Nephron progenitor cell (in vitro differentiated cells): ENCODE measurements at regions not wholly inside any gene's neighbourhood (a gene's known extent, or its start where the extent isn't known, plus 50 kb on each side); places are given as distances from the start of the nearest gene placed in this dataset.

Experiments
- DNase-seq: peaks from one replicate; pipeline ENCODE4 v3.0.0; 2021
- H3K27ac Mint-ChIP-seq: 2 replicates; pipeline ENCODE4 v1.8.0; 2021; ENCODE audit warnings: mild to moderate bottlenecking, moderate library complexity, mixed read lengths
- H3K27me3 Mint-ChIP-seq: 2 replicates; pipeline ENCODE4 v1.8.0; 2021; ENCODE audit warnings: mild to moderate bottlenecking, low read depth, mixed read lengths; ENCODE audit not compliant: poor library complexity
- H3K36me3 Mint-ChIP-seq: 2 replicates; pipeline ENCODE4 v1.8.0; 2021; ENCODE audit warnings: low read depth, mixed read lengths
- H3K4me1 Mint-ChIP-seq: 2 replicates; pipeline ENCODE4 v1.8.0; 2021; ENCODE audit warnings: mixed read lengths
- H3K4me3 Mint-ChIP-seq: 2 replicates; pipeline ENCODE4 v1.8.0; 2021; ENCODE audit warnings: mild to moderate bottlenecking, moderate library complexity, mixed read lengths
- H3K9me3 Mint-ChIP-seq: 2 replicates; pipeline ENCODE4 v1.8.0; 2021; ENCODE audit warnings: mild to moderate bottlenecking, moderate library complexity, mixed read lengths
- CTCF ChIP-seq: fragments of 200-600 bp; sonication (generic); IDR thresholded peaks from 2 replicates; pipeline ENCODE4 v1.5.0; 2021; ENCODE audit warnings: antibody characterized with exemption

DNA sequence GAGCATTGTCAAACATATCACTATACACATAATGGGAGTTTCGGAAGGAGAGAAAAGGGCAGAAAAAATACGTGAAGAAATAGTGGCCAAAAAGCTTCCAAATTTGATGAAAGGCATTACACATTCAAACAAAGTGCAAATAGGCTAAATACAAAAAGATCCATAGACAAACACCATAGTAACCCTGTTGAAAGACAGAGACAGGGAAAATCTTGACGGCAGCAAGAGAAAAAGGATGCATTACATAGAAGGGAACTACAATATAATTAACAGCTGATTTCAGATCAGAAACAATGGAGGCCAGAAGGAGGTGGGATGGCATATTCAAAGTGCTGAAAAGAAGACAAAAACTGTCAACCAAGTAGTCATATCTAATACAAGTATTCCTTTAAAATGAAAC, 170.8 kb downstream of the MRPL14 start:
- Mint-ChIP-seq H3K36me3 (no peaks in the 10 kb centered on the region), H3K27me3 (peaks cover 26% of the 10 kb centered on the region), H3K27ac (no peak overlapping the region), H3K4me3 (no peak overlapping the region), H3K4me1 (peaks cover 7% of the 10 kb centered on the region), H3K9me3 (peaks cover 23% of the 10 kb centered on the region)
- DNase-seq, result no peak
- no peak for TF ChIP-seq CTCF

- H3K27me3 Mint-ChIP-seq, result peaks cover 33% of the 10 kb centered on the region
- H3K9me3 Mint-ChIP-seq, result peaks cover 23% of the 10 kb centered on the region
- no peak for DNase-seq
- no peak for TF ChIP-seq CTCF
- no peak overlapping the region for H3K27ac Mint-ChIP-seq
- no peak overlapping the region for H3K4me3 Mint-ChIP-seq
- H3K4me1 Mint-ChIP-seq, result peaks cover 7% of the 10 kb centered on the region
- H3K36me3 Mint-ChIP-seq, result no peaks in the 10 kb centered on the region
Measured at GRCh38 chr6:43954311-43955131, 172.7 kb downstream of the MRPL14 start.

GRCh38 chr6:43953794-43954310, 173.4 kb downstream of the MRPL14 start:
- no peak overlapping the region for H3K4me3 Mint-ChIP-seq
- peak; percentile 49 for DNase-seq
- peak; percentile 34 for TF ChIP-seq CTCF
- H3K27me3 Mint-ChIP-seq, result peaks cover 33% of the 10 kb centered on the region
- H3K36me3 Mint-ChIP-seq, result no peaks in the 10 kb centered on the region
- H3K9me3 Mint-ChIP-seq, result peaks cover 23% of the 10 kb centered on the region
- H3K27ac Mint-ChIP-seq, result no peak overlapping the region
- peaks cover 8% of the 10 kb centered on the region for H3K4me1 Mint-ChIP-seq

GRCh38 chr6:43953256-43953655, 174.0 kb downstream of the MRPL14 start:
- Mint-ChIP-seq H3K4me1 (peaks cover 12% of the 10 kb centered on the region), H3K27me3 (peaks cover 31% of the 10 kb centered on the region), H3K9me3 (peaks cover 23% of the 10 kb centered on the region), H3K36me3 (no peaks in the 10 kb centered on the region), H3K4me3 (no peak overlapping the region), H3K27ac (no peak overlapping the region)
- TF ChIP-seq CTCF, result no peak
- no peak for DNase-seq

DNA sequence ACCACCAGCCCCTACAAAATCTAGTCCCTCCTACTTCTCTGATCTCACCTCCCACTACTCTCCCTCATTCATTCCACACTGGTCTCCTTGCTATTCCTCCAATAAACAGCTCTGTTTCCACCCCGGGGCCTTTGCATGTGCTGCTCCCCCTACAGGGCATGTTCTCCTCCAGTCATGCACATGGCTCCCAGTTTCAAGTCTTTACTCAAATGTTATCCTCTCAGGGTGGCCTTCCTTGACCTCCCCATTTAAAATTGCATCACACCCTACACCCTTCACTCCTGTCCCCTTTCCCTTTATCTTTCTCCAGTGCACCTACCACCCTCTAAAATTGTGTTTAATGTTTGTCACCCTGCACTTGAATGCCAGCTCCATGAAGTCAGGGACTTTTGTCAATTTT, 174.5 kb downstream of the MRPL14 start:
- no peak for DNase-seq
- Mint-ChIP-seq H3K27me3 (peaks cover 34% of the 10 kb centered on the region), H3K36me3 (no peaks in the 10 kb centered on the region), H3K27ac (no peak overlapping the region), H3K9me3 (peaks cover 19% of the 10 kb centered on the region), H3K4me1 (peaks cover 12% of the 10 kb centered on the region), H3K4me3 (no peak overlapping the region)
- no peak for TF ChIP-seq CTCF
